PFSK-1 (cell line): ENCODE measurements at regions not wholly inside any gene's neighbourhood (a gene's known extent, or its start where the extent isn't known, plus 50 kb on each side); places are given as distances from the start of the nearest gene placed in this dataset.

Experiments used
- FOXP2 ChIP-seq: optimal IDR thresholded peaks from 2 replicates; pipeline ENCODE3; 2011; ENCODE audit warnings: borderline replicate concordance, control low read depth, inconsistent platforms; ENCODE audit not compliant: insufficient read depth; ENCODE audit errors: extremely low read length, extremely low read depth
- POLR2AphosphoS5 ChIP-seq: IDR thresholded peaks from 2 replicates; pipeline ENCODE4 v1.6.1; 2012; ENCODE audit warnings: low read depth, mild to moderate bottlenecking, control low read depth, low read length, moderate library complexity
- SIN3A ChIP-seq: IDR thresholded peaks from 2 replicates; pipeline ENCODE4 v1.6.1; 2012; ENCODE audit warnings: mild to moderate bottlenecking, low read length, moderate library complexity, borderline replicate concordance; ENCODE audit not compliant: insufficient read depth
- TAF1 ChIP-seq: IDR thresholded peaks from 2 replicates; pipeline ENCODE4 v1.6.1; 2012; ENCODE audit warnings: low read length, control low read depth, borderline replicate concordance; ENCODE audit not compliant: insufficient read depth
- TF ChIP-seq, protein P1 (sequence below), 2 experiments: IDR thresholded peaks; 2 replicates each; pipeline versions ENCODE4 v1.6.1 to v1.8.0; 2011 to 2012; ENCODE audit warnings: low read depth in 2 of 2, low read length in 2 of 2, control low read depth in 1 of 2, inconsistent platforms in 1 of 2, mild to moderate bottlenecking in 1 of 2, moderate library complexity in 1 of 2; ENCODE audit not compliant: insufficient read depth in 1 of 2

DNA sequence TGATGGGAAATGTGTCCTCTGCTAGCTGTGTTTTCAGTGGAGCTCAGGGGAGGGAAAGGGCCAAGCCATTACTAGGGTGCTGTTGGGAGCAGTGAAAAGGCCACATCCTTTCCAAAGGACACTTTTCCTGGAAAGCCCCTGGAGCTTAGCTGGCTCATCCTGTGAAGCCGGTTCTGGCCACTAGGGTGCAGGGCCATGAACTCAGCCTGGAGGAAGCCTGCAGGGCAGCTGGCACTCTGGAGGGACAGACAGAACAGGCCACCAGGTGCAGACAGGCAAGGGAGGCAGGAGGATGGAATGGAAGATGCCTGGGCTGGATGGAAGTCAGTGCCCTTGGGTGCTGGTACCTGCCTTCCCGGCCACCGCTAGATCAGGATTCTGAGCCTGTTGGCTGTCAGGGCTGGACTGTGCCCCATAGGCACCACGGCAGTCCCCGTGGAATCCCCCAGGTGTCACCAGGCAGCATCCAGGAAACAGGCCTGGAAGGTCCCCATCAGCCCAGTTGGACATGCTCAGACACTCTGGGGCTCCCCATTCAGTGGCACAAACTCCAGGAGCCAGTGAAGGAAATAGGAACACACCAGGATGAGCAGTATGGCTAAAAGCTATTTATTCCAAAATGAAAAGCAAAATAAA lies 76.2 kb upstream of the C2CD4B start:
- no peak for TF ChIP-seq SIN3A
- TF ChIP-seq POLR2AphosphoS5, result no peak
- no peak for TF ChIP-seq FOXP2
- TF ChIP-seq TAF1, result no peak
- TF ChIP-seq, protein P1, sequence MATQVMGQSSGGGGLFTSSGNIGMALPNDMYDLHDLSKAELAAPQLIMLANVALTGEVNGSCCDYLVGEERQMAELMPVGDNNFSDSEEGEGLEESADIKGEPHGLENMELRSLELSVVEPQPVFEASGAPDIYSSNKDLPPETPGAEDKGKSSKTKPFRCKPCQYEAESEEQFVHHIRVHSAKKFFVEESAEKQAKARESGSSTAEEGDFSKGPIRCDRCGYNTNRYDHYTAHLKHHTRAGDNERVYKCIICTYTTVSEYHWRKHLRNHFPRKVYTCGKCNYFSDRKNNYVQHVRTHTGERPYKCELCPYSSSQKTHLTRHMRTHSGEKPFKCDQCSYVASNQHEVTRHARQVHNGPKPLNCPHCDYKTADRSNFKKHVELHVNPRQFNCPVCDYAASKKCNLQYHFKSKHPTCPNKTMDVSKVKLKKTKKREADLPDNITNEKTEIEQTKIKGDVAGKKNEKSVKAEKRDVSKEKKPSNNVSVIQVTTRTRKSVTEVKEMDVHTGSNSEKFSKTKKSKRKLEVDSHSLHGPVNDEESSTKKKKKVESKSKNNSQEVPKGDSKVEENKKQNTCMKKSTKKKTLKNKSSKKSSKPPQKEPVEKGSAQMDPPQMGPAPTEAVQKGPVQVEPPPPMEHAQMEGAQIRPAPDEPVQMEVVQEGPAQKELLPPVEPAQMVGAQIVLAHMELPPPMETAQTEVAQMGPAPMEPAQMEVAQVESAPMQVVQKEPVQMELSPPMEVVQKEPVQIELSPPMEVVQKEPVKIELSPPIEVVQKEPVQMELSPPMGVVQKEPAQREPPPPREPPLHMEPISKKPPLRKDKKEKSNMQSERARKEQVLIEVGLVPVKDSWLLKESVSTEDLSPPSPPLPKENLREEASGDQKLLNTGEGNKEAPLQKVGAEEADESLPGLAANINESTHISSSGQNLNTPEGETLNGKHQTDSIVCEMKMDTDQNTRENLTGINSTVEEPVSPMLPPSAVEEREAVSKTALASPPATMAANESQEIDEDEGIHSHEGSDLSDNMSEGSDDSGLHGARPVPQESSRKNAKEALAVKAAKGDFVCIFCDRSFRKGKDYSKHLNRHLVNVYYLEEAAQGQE (IDR thresholded peaks at IDR 0.05; ENCODE audit: insufficient read depth in 1 of 2, low read depth in 2 of 2, low read length in 2 of 2), result no peak
